BLaER1 (cell line): ENCODE measurements at regions not wholly inside any gene's neighbourhood (a gene's known extent, or its start where the extent isn't known, plus 50 kb on each side); places are given as distances from the start of the nearest gene placed in this dataset.

Source experiments
- H3K27ac ChIP-seq: shearing (Covaris generic); formaldehyde crosslinking; 2 replicates; pipeline ENCODE4 v1.8.1; 2022
- H3K27me3 ChIP-seq: shearing (Covaris generic); formaldehyde crosslinking; 2 replicates; pipeline ENCODE4 v1.8.1; 2022
- H3K36me3 ChIP-seq: shearing (Covaris generic); formaldehyde crosslinking; 2 replicates; pipeline ENCODE4 v1.8.1; 2022
- H3K4me1 ChIP-seq: shearing (Covaris generic); formaldehyde crosslinking; 2 replicates; pipeline ENCODE4 v1.8.1; 2022
- H3K4me2 ChIP-seq: shearing (Covaris generic); formaldehyde crosslinking; 2 replicates; pipeline ENCODE4 v1.8.1; 2022
- H3K4me3 ChIP-seq: shearing (Covaris generic); formaldehyde crosslinking; 2 replicates; pipeline ENCODE4 v1.8.1; 2022
- H3K9ac ChIP-seq: shearing (Covaris generic); formaldehyde crosslinking; 2 replicates; pipeline ENCODE4 v1.8.1; 2022
- H3K9me3 ChIP-seq: shearing (Covaris generic); formaldehyde crosslinking; 2 replicates; pipeline ENCODE4 v1.8.1; 2022
- H4K20me1 ChIP-seq: shearing (Covaris generic); formaldehyde crosslinking; 2 replicates; pipeline ENCODE4 v1.8.1; 2022
- Cebpa-rat ChIP-seq: shearing (Covaris generic); IDR thresholded peaks from 2 replicates; pipeline ENCODE4 v1.8.1; 2022

- no peaks in the 10 kb centered on the region for H4K20me1 ChIP-seq
- no peak overlapping the region for H3K27ac ChIP-seq
- no peak overlapping the region for H3K4me3 ChIP-seq
- H3K27me3 ChIP-seq, result no peaks in the 10 kb centered on the region
- no peak overlapping the region for H3K4me2 ChIP-seq
- no peaks in the 10 kb centered on the region for H3K9me3 ChIP-seq
- no peaks in the 10 kb centered on the region for H3K4me1 ChIP-seq
- no peak for TF ChIP-seq Cebpa-rat
- H3K9ac ChIP-seq, result no peak overlapping the region
- no peaks in the 10 kb centered on the region for H3K36me3 ChIP-seq
Measured at GRCh38 chr13:70189981-70190380, 81.7 kb upstream of the KLHL1 start.

GRCh38 chr13:70188567-70188966 lies 80.3 kb upstream of the KLHL1 start:
- TF ChIP-seq Cebpa-rat, result no peak
- no peaks in the 10 kb centered on the region for H4K20me1 ChIP-seq
- H3K36me3 ChIP-seq, result no peaks in the 10 kb centered on the region
- H3K4me2 ChIP-seq, result no peak overlapping the region
- H3K9me3 ChIP-seq, result no peaks in the 10 kb centered on the region
- no peaks in the 10 kb centered on the region for H3K27me3 ChIP-seq
- no peak overlapping the region for H3K27ac ChIP-seq
- H3K9ac ChIP-seq, result no peak overlapping the region
- H3K4me3 ChIP-seq, result no peak overlapping the region
- no peaks in the 10 kb centered on the region for H3K4me1 ChIP-seq

- Histone ChIP-seq H3K27me3 (no peaks in the 10 kb centered on the region), H4K20me1 (no peaks in the 10 kb centered on the region), H3K27ac (no peak overlapping the region), H3K9me3 (no peaks in the 10 kb centered on the region), H3K4me1 (no peaks in the 10 kb centered on the region), H3K4me2 (no peak overlapping the region), H3K4me3 (no peak overlapping the region), H3K9ac (no peak overlapping the region), H3K36me3 (no peaks in the 10 kb centered on the region)
- TF ChIP-seq Cebpa-rat, result no peak
Measured at GRCh38 chr13:70183041-70183440, 74.8 kb upstream of the KLHL1 start.
